COLO668 (cell line): ENCODE measurements at regions not wholly inside any gene's neighbourhood (a gene's known extent, or its start where the extent isn't known, plus 50 kb on each side); places are given as distances from the start of the nearest gene placed in this dataset.
"Not testable (repeated sequence)": the region's sequence is repeated elsewhere in the genome, so short reads cannot be mapped to it uniquely, and the experiment has no call there.

ENCODE experiments used
- DNase-seq: peaks from one replicate; lab custom pipeline; 2025; ENCODE audit not compliant: unreplicated experiment; lab: John Stamatoyannopoulos, UW

DNA sequence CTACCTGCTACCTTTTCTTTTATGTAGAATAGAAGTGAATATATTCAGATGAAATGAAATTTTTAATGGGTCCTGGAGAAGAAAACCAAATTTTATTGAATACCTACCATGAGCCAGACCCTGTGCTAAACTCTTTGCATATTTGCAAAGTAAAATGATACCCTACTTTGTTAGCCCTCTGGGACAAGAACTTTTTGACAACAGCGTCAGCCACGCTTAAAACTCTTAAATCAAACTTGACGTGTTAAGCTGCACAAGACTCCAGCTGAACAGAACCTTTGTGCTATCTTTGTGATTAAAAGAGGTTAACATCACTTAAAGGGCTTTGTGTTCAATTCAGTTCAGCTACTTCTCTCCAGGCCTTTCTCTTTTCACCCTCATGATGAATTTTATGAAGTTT lies 316.5 kb downstream of the MEX3B start:
- no peak for DNase-seq

DNA sequence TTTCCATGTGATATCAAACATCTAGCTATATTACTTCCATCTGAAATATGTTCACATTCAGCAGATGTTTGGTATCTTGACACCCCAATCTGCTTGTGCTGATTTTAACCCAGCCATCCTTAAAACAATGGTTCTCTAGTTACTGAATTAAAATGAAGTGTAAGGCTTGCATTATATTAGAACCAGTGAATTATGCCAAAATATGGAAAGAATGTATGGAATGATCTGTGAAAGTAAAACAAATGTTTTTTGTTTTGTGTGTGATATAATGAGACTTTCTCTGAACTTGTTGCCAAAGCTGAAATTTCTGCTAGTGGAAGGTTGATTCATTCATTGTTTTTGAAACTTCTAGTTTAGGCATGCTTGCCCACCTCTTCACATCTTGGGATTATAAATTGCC lies 317.1 kb downstream of the MEX3B start:
- no peak for DNase-seq

- no peak for DNase-seq
Observed at GRCh38 chr15:81725590-81725989, 320.2 kb downstream of the MEX3B start.

DNA sequence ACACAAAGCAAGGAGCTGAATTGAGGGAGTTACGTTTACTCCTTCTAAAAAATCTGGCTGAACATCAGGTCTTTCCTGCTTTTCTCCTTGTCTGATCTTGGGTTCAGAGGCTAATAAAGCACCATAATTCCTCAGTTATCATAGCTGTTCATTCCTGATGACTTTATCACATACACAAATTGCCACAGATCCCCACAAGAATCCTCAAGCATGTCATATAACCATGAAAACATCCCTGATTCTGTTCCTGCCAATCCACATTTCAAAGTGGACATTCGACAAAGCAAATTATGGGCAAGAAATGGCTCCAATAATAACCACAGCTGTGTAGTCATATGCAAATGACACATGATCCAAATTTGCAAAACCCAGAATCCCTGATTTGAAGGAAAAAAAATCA lies 321.3 kb downstream of the MEX3B start:
- no peak for DNase-seq

GRCh38 chr15:81723701-81724100 lies 322.1 kb downstream of the MEX3B start:
- DNase-seq = no peak

GRCh38 chr15:81723113-81723651 lies 322.6 kb downstream of the MEX3B start:
- no peak for DNase-seq

GRCh38 chr15:81716468-81716867 lies 329.4 kb downstream of the MEX3B start:
- DNase-seq = not testable (repeated sequence)

- DNase-seq = no peak
Observed at GRCh38 chr15:81710328-81710727, 335.5 kb downstream of the MEX3B start.

DNA sequence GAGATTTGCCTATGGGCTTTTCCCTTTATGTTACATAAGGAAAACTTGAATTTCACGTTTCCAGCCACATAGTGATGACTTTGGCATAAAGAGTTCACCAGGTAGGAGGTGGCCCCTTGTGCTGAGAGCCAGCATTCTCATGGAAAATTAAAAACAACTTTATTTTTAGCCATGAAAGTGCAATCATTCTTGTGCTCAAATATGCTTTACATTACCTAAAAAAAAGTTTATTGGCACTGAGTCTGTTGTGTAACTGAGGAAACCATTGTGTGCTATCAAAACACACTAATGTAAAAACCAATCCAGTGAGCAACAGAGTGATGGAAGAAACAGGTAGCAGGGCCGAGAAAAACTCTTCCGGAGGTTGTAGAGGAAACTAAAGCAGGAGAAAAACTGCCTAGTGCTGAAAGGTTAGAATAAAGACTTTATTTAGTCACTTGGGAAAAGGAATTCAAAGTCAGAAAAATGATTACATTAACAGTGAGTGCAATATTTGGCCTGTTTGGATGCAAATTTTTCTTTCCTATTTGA lies 332.9 kb upstream of the TMC3 start:
- not testable (repeated sequence) for DNase-seq

DNA sequence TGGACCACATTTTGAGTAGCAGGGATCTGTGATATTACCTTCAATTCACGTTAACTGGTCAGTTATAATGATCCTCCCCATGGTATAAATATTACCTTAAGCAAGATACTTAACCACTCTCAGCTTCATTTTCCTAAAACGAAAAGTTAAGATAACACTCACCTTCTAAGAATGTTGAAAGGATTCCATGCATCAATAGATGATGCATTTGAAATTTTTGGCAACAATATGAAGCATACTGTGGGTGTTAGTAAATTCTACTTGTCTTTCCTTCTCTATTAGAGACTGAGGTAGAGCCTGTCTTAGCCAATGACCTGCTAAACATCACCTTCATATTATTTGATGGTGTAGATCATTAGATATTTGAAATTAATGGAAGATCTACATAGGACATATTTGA lies 331.7 kb upstream of the TMC3 start:
- not testable (repeated sequence) for DNase-seq

- no peak for DNase-seq
Observed at GRCh38 chr15:81686021-81686420, 312.0 kb upstream of the TMC3 start.

DNA sequence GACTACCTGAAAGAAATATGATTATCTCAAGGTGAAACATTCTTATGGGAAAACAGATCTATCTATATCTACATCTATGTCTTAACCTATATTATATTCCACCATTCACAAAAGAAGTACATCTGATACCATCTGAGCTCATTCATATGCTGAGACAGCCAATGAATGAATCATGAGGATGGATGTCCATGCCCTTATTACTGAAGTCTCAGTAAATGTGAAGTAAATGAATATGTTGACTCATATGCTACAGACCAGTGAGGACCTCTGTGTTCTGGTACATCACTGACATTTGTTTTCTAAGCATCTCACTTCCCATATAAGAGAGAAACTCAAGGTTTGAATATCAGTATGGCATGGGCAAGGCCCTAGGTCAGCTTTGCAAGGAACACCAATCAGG lies 311.2 kb upstream of the TMC3 start:
- no peak for DNase-seq

DNA sequence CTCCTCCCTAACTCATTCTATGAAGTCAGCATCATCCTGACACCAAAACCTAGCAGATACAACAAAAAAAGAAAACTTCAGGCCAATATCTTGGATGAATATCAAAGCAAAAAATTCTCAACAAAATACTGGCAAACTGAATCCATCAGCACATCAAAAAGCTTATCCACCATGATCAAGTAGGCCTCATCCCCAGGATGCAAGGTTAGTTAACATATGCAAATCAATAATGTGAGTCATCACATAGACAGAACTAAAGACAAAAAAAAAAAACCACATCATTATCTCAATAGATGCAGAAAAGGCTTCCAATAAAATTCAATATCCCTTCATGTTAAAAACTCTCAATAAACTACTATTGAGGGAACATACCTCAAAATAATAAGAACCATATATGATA lies 306.8 kb upstream of the TMC3 start:
- DNase-seq = no peak

DNA sequence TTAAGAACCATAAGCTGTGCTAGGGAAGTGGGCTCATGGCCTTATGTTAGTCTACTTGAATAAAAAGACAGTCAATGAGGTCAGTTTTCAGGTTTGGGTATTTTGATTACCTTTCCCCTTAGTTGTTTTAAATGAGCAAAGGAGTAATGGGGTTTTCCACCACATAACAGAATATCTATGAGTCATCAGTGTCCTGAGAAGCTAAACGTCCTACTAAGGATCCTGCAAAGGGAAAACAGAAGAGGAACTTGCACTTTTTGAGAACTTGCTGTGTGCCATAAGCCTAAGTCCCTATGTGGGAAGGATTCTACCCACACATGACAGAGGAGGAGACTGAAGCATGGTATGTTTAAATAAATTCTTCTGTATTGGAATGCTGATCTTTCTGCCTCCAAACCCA lies 292.8 kb upstream of the TMC3 start:
- DNase-seq = no peak

GRCh38 chr15:81660976-81661375 lies 287.0 kb upstream of the TMC3 start:
- DNase-seq = no peak

- DNase-seq = no peak
Observed at GRCh38 chr15:81653259-81653658, 279.2 kb upstream of the TMC3 start.

- no peak for DNase-seq
Observed at GRCh38 chr15:81645470-81645869, 271.5 kb upstream of the TMC3 start.

GRCh38 chr15:81643771-81644170 lies 269.8 kb upstream of the TMC3 start:
- DNase-seq = no peak

- DNase-seq = no peak
Observed at GRCh38 chr15:81642451-81642990, 268.5 kb upstream of the TMC3 start.

DNA sequence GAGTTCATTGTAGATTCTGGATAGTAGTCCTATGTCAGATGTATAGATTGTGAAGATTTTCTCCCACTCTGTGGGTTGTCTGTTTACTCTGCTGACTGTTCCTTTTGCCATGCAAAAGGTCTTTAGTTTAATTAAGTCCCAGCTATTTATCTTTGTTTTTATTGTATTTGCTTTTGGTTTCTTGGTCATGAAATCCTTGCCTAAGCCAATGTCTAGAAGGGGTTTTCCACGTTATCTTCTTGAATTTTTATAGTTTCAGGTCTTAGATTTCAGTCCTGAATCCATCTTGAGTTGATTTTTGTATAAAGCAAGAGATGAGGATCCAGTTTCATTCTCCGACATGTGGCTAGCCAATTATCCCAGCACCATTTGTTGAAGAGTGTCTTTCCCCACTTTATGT lies 262.1 kb upstream of the TMC3 start:
- not testable (repeated sequence) for DNase-seq

DNA sequence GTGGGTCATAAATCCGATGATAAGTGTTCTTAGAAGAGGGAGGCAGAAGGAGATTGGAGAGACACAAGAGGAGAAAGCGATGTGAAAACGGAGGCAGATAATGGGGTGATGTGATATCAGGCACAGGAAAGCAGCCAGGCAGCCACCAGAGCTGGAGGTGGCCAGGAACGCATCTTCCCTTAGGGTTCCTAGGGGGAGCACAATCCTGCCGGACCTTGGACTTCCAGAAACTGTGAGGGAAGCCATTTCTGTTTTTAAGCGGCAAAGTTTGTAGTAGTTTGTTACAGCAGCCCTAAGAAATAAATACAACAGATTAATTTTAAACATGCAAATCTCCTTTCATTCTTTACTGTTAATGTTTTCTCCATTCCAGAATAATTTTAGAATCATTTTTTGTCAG lies 259.9 kb upstream of the TMC3 start:
- no peak for DNase-seq

GRCh38 chr15:81625896-81626295 lies 251.9 kb upstream of the TMC3 start:
- DNase-seq = no peak

DNA sequence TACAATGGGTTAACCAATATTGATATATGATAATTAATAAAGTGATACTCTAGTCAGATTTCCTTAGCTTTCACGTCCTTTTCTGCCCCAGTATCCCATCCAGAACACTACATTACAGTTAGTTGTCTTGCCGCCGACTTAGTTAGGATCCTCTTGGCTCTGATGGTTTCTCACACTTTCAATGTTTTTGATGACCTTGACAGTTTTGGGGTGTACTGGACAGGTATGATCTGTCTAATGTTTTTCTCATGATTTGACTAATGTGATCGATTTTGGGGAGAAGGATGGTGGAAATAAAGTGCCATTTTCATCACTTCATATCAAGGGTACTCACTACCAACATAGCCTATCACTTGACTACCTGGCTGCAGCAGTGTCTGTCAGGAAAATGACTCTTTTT lies 245.0 kb upstream of the TMC3 start:
- no peak for DNase-seq
